GM21619 (cell line): ENCODE measurements at regions not wholly inside any gene's neighbourhood (a gene's known extent, or its start where the extent isn't known, plus 50 kb on each side); places are given as distances from the start of the nearest gene placed in this dataset.

Experiments used
- ATAC-seq: cut with Tn5 transposase; IDR thresholded peaks from one replicate; pipeline ENCODE4 v1.9.1; 2021; ENCODE audit not compliant: unreplicated experiment

GRCh38 chr12:115407723-115408122 is 723.7 kb upstream of the TBX3 start:
- no peak for ATAC-seq

GRCh38 chr12:115407036-115407435 is 723.1 kb upstream of the TBX3 start:
- ATAC-seq: no peak

GRCh38 chr12:115405471-115405860 is 721.5 kb upstream of the TBX3 start:
- ATAC-seq: no peak

- ATAC-seq: no peak
These were observed 720.9 kb upstream of the TBX3 start for GRCh38 chr12:115404761-115405470.

- no peak for ATAC-seq
These were observed 719.7 kb upstream of the TBX3 start for GRCh38 chr12:115403689-115404088.

GRCh38 chr12:115403253-115403652 is 719.3 kb upstream of the TBX3 start:
- ATAC-seq: no peak

GRCh38 chr12:115402443-115403180 is 718.6 kb upstream of the TBX3 start:
- ATAC-seq: no peak

- no peak for ATAC-seq
These were observed 717.8 kb upstream of the TBX3 start for GRCh38 chr12:115401761-115402160.

- ATAC-seq: no peak
These were observed 716.0 kb upstream of the TBX3 start for GRCh38 chr12:115400011-115400410.

GRCh38 chr12:115398311-115398781 is 714.4 kb upstream of the TBX3 start:
- no peak for ATAC-seq

- ATAC-seq: no peak
These were observed 712.6 kb upstream of the TBX3 start for GRCh38 chr12:115396567-115396966.

GRCh38 chr12:115394496-115395220 is 710.7 kb upstream of the TBX3 start:
- no peak for ATAC-seq

GRCh38 chr12:115388139-115388538 is 704.2 kb upstream of the TBX3 start:
- ATAC-seq: no peak

- no peak for ATAC-seq
These were observed 703.5 kb upstream of the TBX3 start for GRCh38 chr12:115387467-115387901.

- no peak for ATAC-seq
These were observed 703.0 kb upstream of the TBX3 start for GRCh38 chr12:115386946-115387345.

GRCh38 chr12:115385141-115385540 is 701.2 kb upstream of the TBX3 start:
- ATAC-seq: no peak

- no peak for ATAC-seq
These were observed 700.4 kb upstream of the TBX3 start for GRCh38 chr12:115384391-115384790.

- no peak for ATAC-seq
These were observed 699.7 kb upstream of the TBX3 start for GRCh38 chr12:115383668-115384067.

GRCh38 chr12:115382681-115383080 is 698.7 kb upstream of the TBX3 start:
- ATAC-seq: no peak

GRCh38 chr12:115380546-115381120 is 696.7 kb upstream of the TBX3 start:
- ATAC-seq: no peak

- ATAC-seq: no peak
These were observed 694.3 kb upstream of the TBX3 start for GRCh38 chr12:115378291-115378690.
